ENCODE measurements at regions not wholly inside any gene's neighbourhood (a gene's known extent, or its start where the extent isn't known, plus 50 kb on each side); places are given as distances from the start of the nearest gene placed in this dataset.

DNA sequence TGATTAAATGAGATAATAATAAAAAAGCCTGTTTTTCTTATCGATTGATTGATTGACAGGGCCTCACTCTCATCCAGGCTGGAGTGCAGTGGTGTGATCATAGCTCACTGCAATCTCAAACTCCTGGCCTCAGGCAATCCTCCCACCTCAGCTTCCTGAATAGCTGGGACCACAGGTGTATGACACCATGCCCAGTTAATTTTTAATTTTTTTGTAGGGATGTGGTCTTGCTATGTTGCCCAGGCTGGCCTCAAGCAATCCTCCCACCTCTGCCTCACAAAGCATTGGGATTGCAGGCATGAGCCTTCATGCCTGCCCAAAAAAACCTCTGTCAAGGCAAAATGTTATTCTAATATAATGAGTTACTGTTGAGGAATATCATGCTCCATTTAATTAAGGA lies 346.4 kb upstream of the DAB1 start:
- no peaks in the 10 kb centered on the region for H3K36me3 ChIP-seq (replicated peaks in 1 of 2; ENCODE audit: control extremely low read depth in 1 of 2, control insufficient read depth in 1 of 2, extremely low read depth in 1 of 2, insufficient read depth in 2 of 2, low read length in 1 of 2)
- peaks cover 10% of the 10 kb centered on the region for H3K27me3 Mint-ChIP-seq
- H3K27ac ChIP-seq (ENCODE audit: low read length in 2 of 2) = no peak overlapping the region
- no peak overlapping the region for H2AFZ ChIP-seq (ENCODE audit: insufficient read depth, low read depth, low read length, poor library complexity, severe bottlenecking)
- H3K4me1 Mint-ChIP-seq = no peaks in the 10 kb centered on the region
- DNase-seq (no peak), ATAC-seq (ENCODE audit: low read depth) (no peak)
- H3K4me1 ChIP-seq (ENCODE audit: control insufficient read depth in 2 of 2, insufficient read depth in 2 of 2, low read length in 2 of 2) = no peaks in the 10 kb centered on the region
- intact Hi-C loops (cut with micrococcal nuclease) = no loop called here
- CTCF ChIA-PET = no interaction called here
- POLR2A ChIA-PET = no interaction called here
- H3K27ac Mint-ChIP-seq = no peak overlapping the region
- no peak overlapping the region for H3K4me3 Mint-ChIP-seq
- H3K4me3 ChIP-seq (ENCODE audit: control extremely low read depth in 1 of 5, extremely low read depth in 1 of 5, insufficient read depth in 1 of 5, low read depth in 2 of 5, low read length in 4 of 5) = no peak overlapping the region
- no peaks in the 10 kb centered on the region for H3K9me3 Mint-ChIP-seq (ENCODE audit: insufficient read depth)
- TF ChIP-seq EZH2 (IDR thresholded peaks at IDR 0.05; ENCODE audit: borderline replicate concordance, insufficient read depth, low read depth, low read length, poor library complexity, severe bottlenecking) (no peak), CTCF (IDR thresholded peaks at IDR 0.05) (no peak)
- no peaks in the 10 kb centered on the region for H3K9me3 ChIP-seq (ENCODE audit: control extremely low read depth in 1 of 3, control insufficient read depth in 2 of 3, insufficient read depth in 1 of 3, low read length in 2 of 3)
- H3K4me2 ChIP-seq (replicated peaks; ENCODE audit: low read depth, low read length, poor library complexity, severe bottlenecking) = no peak overlapping the region
- no peaks in the 10 kb centered on the region for H3K27me3 ChIP-seq (replicated peaks in 1 of 4; ENCODE audit: control extremely low read depth in 1 of 4, control insufficient read depth in 3 of 4, insufficient read depth in 4 of 4, low read length in 3 of 4)
- no peaks in the 10 kb centered on the region for H4K20me1 ChIP-seq (ENCODE audit: control insufficient read depth, insufficient read depth, low read length, poor library complexity, severe bottlenecking)
- 80% methylated on average over 1 of the region's 1 CpG for WGBS (ENCODE audit: insufficient coverage)
- no peak overlapping the region for H3K9ac ChIP-seq (ENCODE audit: low read length)
- H3K79me2 ChIP-seq (ENCODE audit: control insufficient read depth, insufficient read depth, low read length) = no peaks in the 10 kb centered on the region

- H3K4me1 ChIP-seq (ENCODE audit: control insufficient read depth in 2 of 2, insufficient read depth in 2 of 2, low read length in 2 of 2) = no peaks in the 10 kb centered on the region
- intact Hi-C loops (cut with micrococcal nuclease) = no loop called here
- H3K79me2 ChIP-seq (ENCODE audit: control insufficient read depth, insufficient read depth, low read length) = no peaks in the 10 kb centered on the region
- no peak for TF ChIP-seq EZH2 (IDR thresholded peaks at IDR 0.05; ENCODE audit: borderline replicate concordance, insufficient read depth, low read depth, low read length, poor library complexity, severe bottlenecking)
- no peak for TF ChIP-seq CTCF (IDR thresholded peaks at IDR 0.05)
- H3K9ac ChIP-seq (ENCODE audit: low read length) = no peak overlapping the region
- H3K27ac Mint-ChIP-seq = no peak overlapping the region
- H3K4me3 Mint-ChIP-seq = no peak overlapping the region
- H2AFZ ChIP-seq (ENCODE audit: insufficient read depth, low read depth, low read length, poor library complexity, severe bottlenecking) = no peak overlapping the region
- DNase-seq (no peak), ATAC-seq (ENCODE audit: low read depth) (no peak)
- H4K20me1 ChIP-seq (ENCODE audit: control insufficient read depth, insufficient read depth, low read length, poor library complexity, severe bottlenecking) = no peaks in the 10 kb centered on the region
- no peaks in the 10 kb centered on the region for H3K27me3 ChIP-seq (replicated peaks in 1 of 4; ENCODE audit: control extremely low read depth in 1 of 4, control insufficient read depth in 3 of 4, insufficient read depth in 4 of 4, low read length in 3 of 4)
- 57% methylated on average over 6 of the region's 8 CpGs for WGBS (ENCODE audit: insufficient coverage)
- ChIA-PET CTCF (no interaction called here), POLR2A (no interaction called here)
- no peaks in the 10 kb centered on the region for H3K9me3 Mint-ChIP-seq (ENCODE audit: insufficient read depth)
- H3K9me3 ChIP-seq (ENCODE audit: control extremely low read depth in 1 of 3, control insufficient read depth in 2 of 3, insufficient read depth in 1 of 3, low read length in 2 of 3) = no peaks in the 10 kb centered on the region
- H3K4me3 ChIP-seq (ENCODE audit: control extremely low read depth in 1 of 5, extremely low read depth in 1 of 5, insufficient read depth in 1 of 5, low read depth in 2 of 5, low read length in 4 of 5) = no peak overlapping the region
- H3K27me3 Mint-ChIP-seq = peaks cover 9% of the 10 kb centered on the region
- H3K36me3 ChIP-seq (replicated peaks in 1 of 2; ENCODE audit: control extremely low read depth in 1 of 2, control insufficient read depth in 1 of 2, extremely low read depth in 1 of 2, insufficient read depth in 2 of 2, low read length in 1 of 2) = no peaks in the 10 kb centered on the region
- H3K27ac ChIP-seq (ENCODE audit: low read length in 2 of 2) = no peak overlapping the region
- H3K4me2 ChIP-seq (replicated peaks; ENCODE audit: low read depth, low read length, poor library complexity, severe bottlenecking) = no peak overlapping the region
- no peaks in the 10 kb centered on the region for H3K4me1 Mint-ChIP-seq
These were observed 337.8 kb upstream of the DAB1 start for GRCh38 chr1:57761628-57762027.
